ENCODE measurements at regions not wholly inside any gene's neighbourhood (a gene's known extent, or its start where the extent isn't known, plus 50 kb on each side); places are given as distances from the start of the nearest gene placed in this dataset.

DNA sequence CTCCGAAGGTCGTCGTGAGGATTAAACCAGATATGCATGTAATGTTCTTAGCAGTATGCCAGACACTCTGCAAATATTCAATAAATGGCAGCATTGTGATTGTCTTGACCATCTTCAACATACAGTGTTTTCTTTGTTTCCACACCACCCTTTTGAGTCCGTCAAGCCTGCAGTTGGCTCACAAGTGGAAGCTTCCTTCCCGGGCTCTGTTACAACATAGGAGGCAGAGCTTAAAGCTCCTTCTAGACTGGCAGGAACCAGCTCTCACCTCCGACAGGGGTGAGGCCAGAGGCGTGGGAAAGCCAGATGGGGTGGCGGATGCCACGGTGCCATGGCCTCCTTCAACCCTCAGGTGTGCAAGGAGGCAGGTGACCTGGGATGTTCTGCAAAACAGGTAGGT is 138.3 kb downstream of the FOXL1 start:
- intact Hi-C loops (cut with DNase I; ENCODE audit: low total_unique reads) = no loop called here
- H3K27ac ChIP-seq = peak overlapping the region; percentile 80 to 81
- no peaks in the 10 kb centered on the region for H3K36me3 ChIP-seq
- no peak for TF ChIP-seq POLR2A (IDR thresholded peaks at IDR 0.05)
- TF ChIP-seq, protein P1, sequence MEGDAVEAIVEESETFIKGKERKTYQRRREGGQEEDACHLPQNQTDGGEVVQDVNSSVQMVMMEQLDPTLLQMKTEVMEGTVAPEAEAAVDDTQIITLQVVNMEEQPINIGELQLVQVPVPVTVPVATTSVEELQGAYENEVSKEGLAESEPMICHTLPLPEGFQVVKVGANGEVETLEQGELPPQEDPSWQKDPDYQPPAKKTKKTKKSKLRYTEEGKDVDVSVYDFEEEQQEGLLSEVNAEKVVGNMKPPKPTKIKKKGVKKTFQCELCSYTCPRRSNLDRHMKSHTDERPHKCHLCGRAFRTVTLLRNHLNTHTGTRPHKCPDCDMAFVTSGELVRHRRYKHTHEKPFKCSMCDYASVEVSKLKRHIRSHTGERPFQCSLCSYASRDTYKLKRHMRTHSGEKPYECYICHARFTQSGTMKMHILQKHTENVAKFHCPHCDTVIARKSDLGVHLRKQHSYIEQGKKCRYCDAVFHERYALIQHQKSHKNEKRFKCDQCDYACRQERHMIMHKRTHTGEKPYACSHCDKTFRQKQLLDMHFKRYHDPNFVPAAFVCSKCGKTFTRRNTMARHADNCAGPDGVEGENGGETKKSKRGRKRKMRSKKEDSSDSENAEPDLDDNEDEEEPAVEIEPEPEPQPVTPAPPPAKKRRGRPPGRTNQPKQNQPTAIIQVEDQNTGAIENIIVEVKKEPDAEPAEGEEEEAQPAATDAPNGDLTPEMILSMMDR (IDR thresholded peaks at IDR 0.05) = no peak
- peak in 2 of 3 donors; percentile 47 to 62 for TF ChIP-seq POLR2AphosphoS5 (IDR thresholded peaks at IDR 0.05)
- no peaks in the 10 kb centered on the region for H3K9me3 ChIP-seq
- H3K4me3 ChIP-seq = peak overlapping the region in 1 of 3 donors; percentile 22
- H3K4me1 ChIP-seq = peaks cover 0 to 6% of the 10 kb centered on the region in 2 donors
- DNase-seq (ENCODE audit: low spot score in 2 of 2) = peak in 1 of 2 donors; percentile 84
- H3K27me3 ChIP-seq = peaks cover 0 to 9% of the 10 kb centered on the region in 2 donors

DNA sequence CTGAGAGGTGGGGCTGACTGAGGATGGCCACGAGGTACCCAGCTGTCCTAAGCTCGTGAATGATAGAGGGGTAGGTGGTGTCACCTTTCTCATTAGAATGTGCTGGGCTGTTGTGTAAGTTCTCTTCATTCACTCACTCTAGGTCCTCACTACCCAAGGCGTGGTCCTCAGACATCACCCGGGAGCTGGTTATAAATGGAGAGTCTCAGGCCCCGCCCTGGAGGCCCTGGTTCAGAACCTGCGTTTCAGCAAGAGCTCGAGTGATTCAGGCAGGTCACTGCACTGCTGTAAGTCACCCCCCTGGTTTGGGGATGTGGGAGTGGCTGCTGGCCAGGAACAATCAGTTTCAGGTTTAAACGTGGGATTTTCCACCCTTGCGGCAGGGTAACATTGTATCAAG is 139.8 kb downstream of the FOXL1 start:
- H3K9me3 ChIP-seq = no peaks in the 10 kb centered on the region
- no peak overlapping the region for H3K4me3 ChIP-seq
- no peaks in the 10 kb centered on the region for H3K36me3 ChIP-seq
- peaks cover 0 to 7% of the 10 kb centered on the region in 2 donors for H3K27me3 ChIP-seq
- intact Hi-C loops (cut with DNase I; ENCODE audit: low total_unique reads) = no loop called here
- peak overlapping the region; percentile 52 to 80 for H3K27ac ChIP-seq
- DNase-seq (ENCODE audit: low spot score in 2 of 2) = peak in 1 of 2 donors; percentile 76
- TF ChIP-seq POLR2AphosphoS5 (IDR thresholded peaks at IDR 0.05) (no peak), POLR2A (IDR thresholded peaks at IDR 0.05) (no peak)
- TF ChIP-seq, protein P1 (IDR thresholded peaks at IDR 0.05) = no peak
- peaks cover 0 to 6% of the 10 kb centered on the region in 2 donors for H3K4me1 ChIP-seq

DNA sequence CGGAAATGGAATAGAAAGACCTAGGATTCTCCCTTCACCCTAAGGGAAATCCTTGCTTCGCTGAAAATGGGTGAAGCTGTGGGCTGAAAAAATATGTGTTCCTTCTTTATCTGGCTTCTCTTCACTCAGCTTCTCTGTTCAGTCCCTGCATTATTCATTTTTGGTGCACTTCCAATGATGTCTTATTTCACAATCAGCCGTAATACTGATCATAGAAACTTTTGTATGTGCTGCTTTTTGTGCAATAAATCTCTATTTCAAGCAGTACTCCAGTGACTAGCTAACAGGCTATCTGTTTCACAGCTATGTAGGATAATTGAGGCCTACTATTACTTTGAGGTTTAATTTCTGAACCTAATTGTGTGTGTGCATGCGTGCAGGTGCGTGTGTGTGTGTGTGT is 144.6 kb downstream of the FOXL1 start:
- peaks cover 0 to 6% of the 10 kb centered on the region in 2 donors for H3K4me1 ChIP-seq
- no peak for DNase-seq (ENCODE audit: low spot score in 2 of 2)
- intact Hi-C loops (cut with DNase I; ENCODE audit: low total_unique reads) = no loop called here
- H3K9me3 ChIP-seq = no peaks in the 10 kb centered on the region
- H3K36me3 ChIP-seq = no peaks in the 10 kb centered on the region
- no peak for TF ChIP-seq POLR2AphosphoS5 (IDR thresholded peaks at IDR 0.05)
- H3K4me3 ChIP-seq = no peak overlapping the region
- peak overlapping the region; percentile 64 to 68 for H3K27ac ChIP-seq
- H3K27me3 ChIP-seq = no peaks in the 10 kb centered on the region

DNA sequence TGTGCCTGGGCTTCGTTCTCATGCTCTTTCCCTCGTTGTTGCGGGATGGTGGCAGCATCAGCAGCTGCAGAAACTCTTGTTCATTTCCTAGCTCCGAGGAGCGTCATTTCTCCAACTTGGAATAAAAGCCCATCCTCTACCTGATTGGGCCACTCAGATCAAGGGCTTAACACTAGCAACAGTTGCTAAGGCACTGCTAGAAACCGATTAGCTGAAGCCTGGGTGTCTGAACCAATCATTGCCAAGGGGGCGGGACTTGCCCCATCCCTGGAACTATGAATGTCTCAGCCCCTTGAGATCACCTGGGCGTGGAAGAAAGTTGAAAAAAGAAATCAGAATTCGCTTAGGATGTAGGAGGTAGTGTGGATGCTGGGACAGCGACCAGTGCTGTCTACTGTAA is 145.3 kb downstream of the FOXL1 start:
- Histone ChIP-seq H3K27me3 (no peaks in the 10 kb centered on the region), H3K4me3 (no peak overlapping the region), H3K27ac (peak overlapping the region; percentile 64 to 68), H3K4me1 (peaks cover 0 to 2% of the 10 kb centered on the region in 2 donors), H3K36me3 (no peaks in the 10 kb centered on the region), H3K9me3 (no peaks in the 10 kb centered on the region)
- no peak for DNase-seq (ENCODE audit: low spot score in 2 of 2)
- intact Hi-C loops (cut with DNase I; ENCODE audit: low total_unique reads) = no loop called here
- TF ChIP-seq, protein P1 (IDR thresholded peaks at IDR 0.05) = no peak
- no peak for TF ChIP-seq POLR2A (IDR thresholded peaks at IDR 0.05)
- no peak for TF ChIP-seq POLR2AphosphoS5 (IDR thresholded peaks at IDR 0.05)

DNA sequence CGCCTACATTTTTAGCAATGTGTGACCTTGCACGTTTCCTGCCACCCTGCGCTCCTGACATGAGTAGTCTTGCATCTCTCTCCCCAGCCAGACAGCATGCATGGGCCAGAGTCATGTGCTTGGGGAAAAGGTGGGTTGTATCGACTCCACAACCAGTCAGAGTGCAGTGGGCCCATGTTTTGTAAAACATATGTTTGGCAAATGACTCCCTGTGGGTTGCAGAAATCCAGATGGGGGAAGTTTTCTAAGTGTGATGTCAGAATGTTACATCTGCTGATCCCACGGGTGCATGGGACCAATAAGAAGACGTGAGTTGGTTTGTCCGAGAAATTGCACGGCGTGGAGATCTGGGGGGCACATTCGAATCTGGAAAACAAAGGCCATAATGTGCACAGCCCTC is 147.1 kb downstream of the FOXL1 start:
- no peaks in the 10 kb centered on the region for H3K27me3 ChIP-seq
- no peak overlapping the region for H3K4me3 ChIP-seq
- no peak for DNase-seq (ENCODE audit: low spot score in 2 of 2)
- H3K27ac ChIP-seq = no peak overlapping the region
- intact Hi-C loops (cut with DNase I; ENCODE audit: low total_unique reads) = no loop called here
- no peaks in the 10 kb centered on the region for H3K4me1 ChIP-seq
- no peaks in the 10 kb centered on the region for H3K9me3 ChIP-seq
- TF ChIP-seq POLR2AphosphoS5 (IDR thresholded peaks at IDR 0.05) (no peak), POLR2A (IDR thresholded peaks at IDR 0.05) (no peak)
- TF ChIP-seq, protein P1 (IDR thresholded peaks at IDR 0.05) = no peak
- H3K36me3 ChIP-seq = no peaks in the 10 kb centered on the region

DNA sequence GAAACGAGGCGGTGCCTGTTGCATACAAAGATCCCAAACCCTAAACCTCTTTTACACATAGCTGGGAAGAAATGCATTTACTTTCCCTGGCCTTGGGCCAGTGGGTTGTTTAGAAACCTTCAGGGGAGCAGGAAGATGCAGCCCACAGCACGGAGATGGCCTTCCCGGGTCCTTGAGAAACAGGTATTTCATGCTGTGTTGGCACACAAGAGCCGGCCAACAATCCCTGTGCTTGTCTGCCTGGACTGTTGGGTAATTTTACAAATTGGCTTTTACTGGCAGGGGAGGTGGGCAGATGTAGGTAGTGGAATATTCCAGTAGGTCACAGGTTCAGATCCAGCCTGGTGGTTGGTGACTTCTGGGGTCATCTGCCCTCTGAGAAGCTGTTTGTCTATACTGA is 148.0 kb downstream of the FOXL1 start:
- Histone ChIP-seq H3K27ac (peak overlapping the region; percentile 55 to 58), H3K27me3 (no peaks in the 10 kb centered on the region), H3K9me3 (no peaks in the 10 kb centered on the region), H3K36me3 (no peaks in the 10 kb centered on the region), H3K4me1 (no peaks in the 10 kb centered on the region), H3K4me3 (no peak overlapping the region)
- DNase-seq (ENCODE audit: low spot score in 2 of 2) = peak in 1 of 2 donors; percentile 80
- intact Hi-C loops (cut with DNase I; ENCODE audit: low total_unique reads) = no loop called here
- peak in 1 of 3 donors; percentile 51 for TF ChIP-seq POLR2AphosphoS5 (IDR thresholded peaks at IDR 0.05)
- TF ChIP-seq, protein P1 (IDR thresholded peaks at IDR 0.05) = no peak
- no peak for TF ChIP-seq POLR2A (IDR thresholded peaks at IDR 0.05)
